HCT116 (cell line): ENCODE measurements at regions not wholly inside any gene's neighbourhood (a gene's known extent, or its start where the extent isn't known, plus 50 kb on each side); places are given as distances from the start of the nearest gene placed in this dataset.

Experiments
- ATAC-seq: fragments of 200-7000 bp; cut with Tn5 transposase; 2 replicates; pipeline ENCODE4 v1.9.1; 2020; ENCODE audit warnings: mild to moderate bottlenecking, moderate library complexity
- BruUV-seq: library from RNA; stranded (reverse); fragments of 400-500 nt; replicated peaks from 2 replicates; lab custom pipeline; 2021; lab: Mats Ljungman, UMichigan
- CTCF ChIA-PET: fragments of 300-600 bp; sonication (Branson Sonifier 250); formaldehyde crosslinking; loops from one replicate; lab custom pipeline; 2021; ENCODE audit warnings: antibody characterized with exemption; lab: Charles Lee
- POLR2A ChIA-PET: fragments of 300-600, 350-600 bp; sonication (Branson Sonifier 250); formaldehyde crosslinking; loops from one replicate; lab custom pipeline; 2021; ENCODE audit warnings: antibody characterized with exemption; lab: Charles Lee
- RAD21 ChIA-PET, 2 experiments: fragments of 300-600 bp; sonication (Branson Sonifier 250); formaldehyde crosslinking; loops; one replicate each; lab custom pipeline; 2023; ENCODE audit warnings: low total read pairs in 2 of 2; ENCODE audit not compliant: uncharacterized antibody in 2 of 2, unreplicated experiment in 2 of 2, low non-redundant PET in 1 of 2; lab: Charles Lee
- DNase-seq: peaks from one replicate; pipeline ENCODE4 v3.0.0-alpha.2; 2010; ENCODE audit warnings: low read depth, low spot score
- H2AFZ ChIP-seq: fragments of 200-600 bp; shearing (Covaris generic), sonication (generic); 2 replicates; pipeline ENCODE4 v1.6.1; 2017; ENCODE audit warnings: low read depth, mixed run types, mixed read lengths, antibody characterized with exemption, low read length; ENCODE audit not compliant: poor library complexity, severe bottlenecking
- H3K27ac ChIP-seq: 2 replicates; pipeline ENCODE4 v1.5.1; 2012; ENCODE audit warnings: low read depth, low read length
- H3K27me3 ChIP-seq: fragments of 200-600 bp; sonication (generic); 2 replicates; pipeline ENCODE4 v1.6.1; 2016; ENCODE audit warnings: mixed run types, low read length, mixed read lengths; ENCODE audit not compliant: insufficient read depth
- H3K36me3 ChIP-seq, 2 experiments: fragments of 200-500 bp in 1 of 2; fragments of 200-600 bp in 1 of 2; sonication (Bioruptor generic) in 1 of 2; sonication (generic) in 1 of 2; 2 replicates each; pipeline versions ENCODE4 v1.5.1 to v1.6.1; 2014 to 2016; ENCODE audit warnings: low read length in 2 of 2, inconsistent platforms in 1 of 2, mixed read lengths in 1 of 2, mixed run types in 1 of 2; ENCODE audit not compliant: insufficient read depth in 2 of 2, control insufficient read depth in 1 of 2
- H3K4me1 ChIP-seq, 2 experiments: fragments of 200-600 bp in 1 of 2; sonication (generic) in 1 of 2; 2 replicates each; pipeline versions ENCODE4 v1.5.1 to v1.6.1; 2012 to 2017; ENCODE audit warnings: low read length in 2 of 2, inconsistent platforms in 1 of 2, mild to moderate bottlenecking in 1 of 2, mixed read lengths in 1 of 2, mixed run types in 1 of 2, moderate library complexity in 1 of 2; ENCODE audit not compliant: insufficient read depth in 2 of 2, control insufficient read depth in 1 of 2
- H3K4me2 ChIP-seq: fragments of 200-600 bp; sonication (generic); 2 replicates; pipeline ENCODE4 v1.6.1; 2017; ENCODE audit warnings: mixed run types, low read length, mixed read lengths
- H3K4me3 ChIP-seq, 2 experiments: fragments of 200-600 bp in 1 of 2; sonication (generic) in 1 of 2; replicated peaks in 1 of 2; 2 replicates each; pipeline ENCODE4 v1.5.1; 2011 to 2016; ENCODE audit warnings: low read length in 2 of 2, control low read depth in 1 of 2, low read depth in 1 of 2, mild to moderate bottlenecking in 1 of 2, mixed read lengths in 1 of 2, mixed run types in 1 of 2
- H3K79me2 ChIP-seq: fragments of 200-600 bp; sonication (generic); 2 replicates; pipeline ENCODE4 v1.6.1; 2017; ENCODE audit warnings: mild to moderate bottlenecking, mixed run types, low read length, moderate library complexity, mixed read lengths; ENCODE audit not compliant: insufficient read depth
- H3K9ac ChIP-seq: fragments of 200-600 bp; sonication (generic); 2 replicates; pipeline ENCODE4 v1.6.1; 2016; ENCODE audit warnings: low read length, mixed read lengths
- H3K9me2 ChIP-seq: fragments of 200-600 bp; sonication (generic), shearing (Covaris generic); 2 replicates; pipeline ENCODE4 v1.6.1; 2017; ENCODE audit warnings: mixed run types, mild to moderate bottlenecking, moderate library complexity; ENCODE audit not compliant: insufficient read depth
- H3K9me3 ChIP-seq, 2 experiments: fragments of 200-500 bp in 1 of 2; fragments of 200-600 bp in 1 of 2; sonication (Bioruptor generic) in 1 of 2; sonication (generic) in 1 of 2; 2 replicates each; pipeline ENCODE4 v1.6.1; 2014 to 2017; ENCODE audit warnings: low read length in 2 of 2, mixed read lengths in 2 of 2, inconsistent platforms in 1 of 2, low read depth in 1 of 2, mild to moderate bottlenecking in 1 of 2, mixed run types in 1 of 2, moderate library complexity in 1 of 2; ENCODE audit not compliant: control insufficient read depth in 1 of 2, insufficient read depth in 1 of 2
- H4K20me1 ChIP-seq: fragments of 200-600 bp; sonication (generic), shearing (Covaris generic); 2 replicates; pipeline ENCODE4 v1.6.1; 2017; ENCODE audit warnings: mixed run types, mild to moderate bottlenecking, moderate library complexity; ENCODE audit not compliant: insufficient read depth
- CBX3 ChIP-seq: IDR thresholded peaks from 2 replicates; pipeline ENCODE4 v1.6.1; 2012; ENCODE audit warnings: low read depth
- CEBPB ChIP-seq: IDR thresholded peaks from 2 replicates; pipeline ENCODE4 v1.6.1; 2012; ENCODE audit warnings: low read depth
- EGR1 ChIP-seq: IDR thresholded peaks from 2 replicates; pipeline ENCODE4 v1.6.1; 2012; ENCODE audit warnings: low read depth
- ELF1 ChIP-seq: IDR thresholded peaks from 2 replicates; pipeline ENCODE4 v1.6.1; 2012; ENCODE audit warnings: low read depth, borderline replicate concordance
- EZH2 ChIP-seq: fragments of 200-600 bp; sonication (generic); IDR thresholded peaks from 2 replicates; pipeline ENCODE4 v1.6.1; 2017; ENCODE audit warnings: antibody characterized with exemption, mixed run types
- FOSL1 ChIP-seq: IDR thresholded peaks from 2 replicates; pipeline ENCODE4 v1.6.1; 2012; ENCODE audit warnings: low read depth
- JUND ChIP-seq: IDR thresholded peaks from 2 replicates; pipeline ENCODE4 v1.6.1; 2012
- POLR2A ChIP-seq: IDR thresholded peaks from 2 replicates; pipeline ENCODE4 v1.7.0; 2011; ENCODE audit warnings: borderline replicate concordance; ENCODE audit not compliant: insufficient read depth, insufficient read length; ENCODE audit errors: extremely low read depth
- RAD21 ChIP-seq: IDR thresholded peaks from 2 replicates; pipeline ENCODE4 v1.6.1; 2012; ENCODE audit warnings: low read depth, mild to moderate bottlenecking
- SIN3A ChIP-seq: IDR thresholded peaks from 2 replicates; pipeline ENCODE4 v1.6.1; 2012; ENCODE audit warnings: low read depth
- SP1 ChIP-seq: IDR thresholded peaks from 2 replicates; pipeline ENCODE4 v1.6.1; 2012; ENCODE audit warnings: low read depth
- SRF ChIP-seq: IDR thresholded peaks from 2 replicates; pipeline ENCODE4 v1.6.1; 2012; ENCODE audit warnings: low read depth
- YY1 ChIP-seq: IDR thresholded peaks from 2 replicates; pipeline ENCODE4 v1.6.1; 2011; ENCODE audit warnings: low read length, low read depth, moderate library complexity, mild to moderate bottlenecking; ENCODE audit not compliant: insufficient replicate concordance; ENCODE audit errors: extremely low read depth
- ZFX ChIP-seq: fragments of 450-650 bp; IDR thresholded peaks from 2 replicates; pipeline ENCODE4 v1.6.1; 2017
- ZNF274 ChIP-seq: fragments of 200-500 bp; sonication (Bioruptor generic); IDR thresholded peaks from 2 replicates; pipeline ENCODE4 v1.6.1; 2014; ENCODE audit warnings: mild to moderate bottlenecking, low read depth, low read length, inconsistent platforms
- intact Hi-C: fragments of 100-400 bp; cut with micrococcal nuclease; formaldehyde crosslinking; loops from 2 replicates; pipeline ENCODE4 v1.10.0; 2022
- TF ChIP-seq, protein P1 (sequence below): IDR thresholded peaks from 2 replicates; pipeline ENCODE4 v1.6.1; 2012; ENCODE audit warnings: low read depth
- TF ChIP-seq, protein P2 (sequence below): IDR thresholded peaks from 2 replicates; pipeline ENCODE4 v1.6.1; 2012
- TF ChIP-seq, protein P3 (sequence below): IDR thresholded peaks from 2 replicates; pipeline ENCODE4 v1.6.1; 2011; ENCODE audit warnings: mild to moderate bottlenecking, low read length, moderate library complexity; ENCODE audit not compliant: insufficient replicate concordance; ENCODE audit errors: extremely low read depth
- TF ChIP-seq, protein P4 (sequence below): IDR thresholded peaks from 2 replicates; pipeline ENCODE4 v1.6.1; 2012
- TF ChIP-seq, protein P5 (sequence below), 3 experiments: fragments of 200-600 bp in 1 of 3; sonication (generic) in 1 of 3; IDR thresholded peaks in 2 of 3; conservative IDR thresholded peaks in 1 of 3; 2 replicates each; pipeline ENCODE4 v1.5.1; 2012 to 2017; ENCODE audit warnings: low read depth in 2 of 3, low read length in 2 of 3, antibody characterized with exemption in 1 of 3, borderline replicate concordance in 1 of 3, control low read depth in 1 of 3, mild to moderate bottlenecking in 1 of 3, mixed read lengths in 1 of 3, mixed run types in 1 of 3, moderate library complexity in 1 of 3; ENCODE audit not compliant: insufficient read depth in 1 of 3

DNA sequence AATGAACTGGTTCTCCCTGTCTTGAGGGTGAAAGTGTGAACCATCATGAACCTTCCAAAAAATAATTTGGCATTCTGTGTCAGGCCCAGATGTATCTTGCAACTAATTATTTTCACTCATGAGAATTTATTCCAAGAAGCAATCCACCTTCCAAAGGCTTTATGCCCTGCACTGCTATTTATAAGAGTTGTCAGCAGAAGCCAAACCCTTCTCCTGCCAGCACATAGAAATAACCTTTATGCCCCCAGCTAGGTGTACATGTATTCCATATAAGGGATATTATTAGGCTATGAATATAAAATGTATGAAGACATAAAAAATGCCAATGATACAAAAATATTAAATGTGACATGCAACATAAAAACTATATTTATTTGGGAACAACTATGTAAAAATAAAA lies 69.0 kb upstream of the GDF10 start:
- Histone ChIP-seq H3K9me3 (no peaks in the 10 kb centered on the region), H2AFZ (no peak overlapping the region), H3K9ac (no peak overlapping the region), H3K4me1 (no peaks in the 10 kb centered on the region), H3K27me3 (no peaks in the 10 kb centered on the region), H3K4me2 (no peak overlapping the region), H3K36me3 (no peaks in the 10 kb centered on the region), H3K27ac (no peak overlapping the region), H3K4me3 (no peak overlapping the region), H3K79me2 (no peaks in the 10 kb centered on the region), H3K9me2 (no peaks in the 10 kb centered on the region), H4K20me1 (no peaks in the 10 kb centered on the region)
- intact Hi-C loops, result loop anchor here (2.0 kb wide), 1 partner anchor 20 kb away; no protein-coding TSS in a partner anchor
- TF ChIP-seq ZFX (no peak), EGR1 (no peak), JUND (no peak), SIN3A (no peak), YY1 (no peak), EZH2 (no peak), ELF1 (no peak), CEBPB (no peak), POLR2A (no peak), FOSL1 (no peak), ZNF274 (no peak), SRF (no peak), RAD21 (no peak), SP1 (no peak), CBX3 (no peak)
- TF ChIP-seq, protein P1, sequence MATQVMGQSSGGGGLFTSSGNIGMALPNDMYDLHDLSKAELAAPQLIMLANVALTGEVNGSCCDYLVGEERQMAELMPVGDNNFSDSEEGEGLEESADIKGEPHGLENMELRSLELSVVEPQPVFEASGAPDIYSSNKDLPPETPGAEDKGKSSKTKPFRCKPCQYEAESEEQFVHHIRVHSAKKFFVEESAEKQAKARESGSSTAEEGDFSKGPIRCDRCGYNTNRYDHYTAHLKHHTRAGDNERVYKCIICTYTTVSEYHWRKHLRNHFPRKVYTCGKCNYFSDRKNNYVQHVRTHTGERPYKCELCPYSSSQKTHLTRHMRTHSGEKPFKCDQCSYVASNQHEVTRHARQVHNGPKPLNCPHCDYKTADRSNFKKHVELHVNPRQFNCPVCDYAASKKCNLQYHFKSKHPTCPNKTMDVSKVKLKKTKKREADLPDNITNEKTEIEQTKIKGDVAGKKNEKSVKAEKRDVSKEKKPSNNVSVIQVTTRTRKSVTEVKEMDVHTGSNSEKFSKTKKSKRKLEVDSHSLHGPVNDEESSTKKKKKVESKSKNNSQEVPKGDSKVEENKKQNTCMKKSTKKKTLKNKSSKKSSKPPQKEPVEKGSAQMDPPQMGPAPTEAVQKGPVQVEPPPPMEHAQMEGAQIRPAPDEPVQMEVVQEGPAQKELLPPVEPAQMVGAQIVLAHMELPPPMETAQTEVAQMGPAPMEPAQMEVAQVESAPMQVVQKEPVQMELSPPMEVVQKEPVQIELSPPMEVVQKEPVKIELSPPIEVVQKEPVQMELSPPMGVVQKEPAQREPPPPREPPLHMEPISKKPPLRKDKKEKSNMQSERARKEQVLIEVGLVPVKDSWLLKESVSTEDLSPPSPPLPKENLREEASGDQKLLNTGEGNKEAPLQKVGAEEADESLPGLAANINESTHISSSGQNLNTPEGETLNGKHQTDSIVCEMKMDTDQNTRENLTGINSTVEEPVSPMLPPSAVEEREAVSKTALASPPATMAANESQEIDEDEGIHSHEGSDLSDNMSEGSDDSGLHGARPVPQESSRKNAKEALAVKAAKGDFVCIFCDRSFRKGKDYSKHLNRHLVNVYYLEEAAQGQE, result no peak
- TF ChIP-seq, protein P2, sequence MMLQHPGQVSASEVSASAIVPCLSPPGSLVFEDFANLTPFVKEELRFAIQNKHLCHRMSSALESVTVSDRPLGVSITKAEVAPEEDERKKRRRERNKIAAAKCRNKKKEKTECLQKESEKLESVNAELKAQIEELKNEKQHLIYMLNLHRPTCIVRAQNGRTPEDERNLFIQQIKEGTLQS, result no peak
- TF ChIP-seq, protein P3, sequence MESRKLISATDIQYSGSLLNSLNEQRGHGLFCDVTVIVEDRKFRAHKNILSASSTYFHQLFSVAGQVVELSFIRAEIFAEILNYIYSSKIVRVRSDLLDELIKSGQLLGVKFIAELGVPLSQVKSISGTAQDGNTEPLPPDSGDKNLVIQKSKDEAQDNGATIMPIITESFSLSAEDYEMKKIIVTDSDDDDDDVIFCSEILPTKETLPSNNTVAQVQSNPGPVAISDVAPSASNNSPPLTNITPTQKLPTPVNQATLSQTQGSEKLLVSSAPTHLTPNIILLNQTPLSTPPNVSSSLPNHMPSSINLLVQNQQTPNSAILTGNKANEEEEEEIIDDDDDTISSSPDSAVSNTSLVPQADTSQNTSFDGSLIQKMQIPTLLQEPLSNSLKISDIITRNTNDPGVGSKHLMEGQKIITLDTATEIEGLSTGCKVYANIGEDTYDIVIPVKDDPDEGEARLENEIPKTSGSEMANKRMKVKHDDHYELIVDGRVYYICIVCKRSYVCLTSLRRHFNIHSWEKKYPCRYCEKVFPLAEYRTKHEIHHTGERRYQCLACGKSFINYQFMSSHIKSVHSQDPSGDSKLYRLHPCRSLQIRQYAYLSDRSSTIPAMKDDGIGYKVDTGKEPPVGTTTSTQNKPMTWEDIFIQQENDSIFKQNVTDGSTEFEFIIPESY, result no peak
- TF ChIP-seq, protein P4, sequence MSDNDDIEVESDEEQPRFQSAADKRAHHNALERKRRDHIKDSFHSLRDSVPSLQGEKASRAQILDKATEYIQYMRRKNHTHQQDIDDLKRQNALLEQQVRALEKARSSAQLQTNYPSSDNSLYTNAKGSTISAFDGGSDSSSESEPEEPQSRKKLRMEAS, result no peak
- TF ChIP-seq, protein P5, sequence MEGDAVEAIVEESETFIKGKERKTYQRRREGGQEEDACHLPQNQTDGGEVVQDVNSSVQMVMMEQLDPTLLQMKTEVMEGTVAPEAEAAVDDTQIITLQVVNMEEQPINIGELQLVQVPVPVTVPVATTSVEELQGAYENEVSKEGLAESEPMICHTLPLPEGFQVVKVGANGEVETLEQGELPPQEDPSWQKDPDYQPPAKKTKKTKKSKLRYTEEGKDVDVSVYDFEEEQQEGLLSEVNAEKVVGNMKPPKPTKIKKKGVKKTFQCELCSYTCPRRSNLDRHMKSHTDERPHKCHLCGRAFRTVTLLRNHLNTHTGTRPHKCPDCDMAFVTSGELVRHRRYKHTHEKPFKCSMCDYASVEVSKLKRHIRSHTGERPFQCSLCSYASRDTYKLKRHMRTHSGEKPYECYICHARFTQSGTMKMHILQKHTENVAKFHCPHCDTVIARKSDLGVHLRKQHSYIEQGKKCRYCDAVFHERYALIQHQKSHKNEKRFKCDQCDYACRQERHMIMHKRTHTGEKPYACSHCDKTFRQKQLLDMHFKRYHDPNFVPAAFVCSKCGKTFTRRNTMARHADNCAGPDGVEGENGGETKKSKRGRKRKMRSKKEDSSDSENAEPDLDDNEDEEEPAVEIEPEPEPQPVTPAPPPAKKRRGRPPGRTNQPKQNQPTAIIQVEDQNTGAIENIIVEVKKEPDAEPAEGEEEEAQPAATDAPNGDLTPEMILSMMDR (IDR thresholded peaks at IDR 0.05 in 2 of 3, conservative IDR thresholded peaks at IDR 0.05 in 1 of 3; ENCODE audit: borderline replicate concordance in 1 of 3, insufficient read depth in 1 of 3, low read depth in 2 of 3, low read length in 2 of 3), result no peak
- no peak for ATAC-seq
- ChIA-PET CTCF (no interaction called here), RAD21 (no interaction called here), POLR2A (no interaction called here)
- DNase-seq, result no peak
- no TSS peak for BruUV-seq
